ES-I3 (cell line): ENCODE measurements at regions not wholly inside any gene's neighbourhood (a gene's known extent, or its start where the extent isn't known, plus 50 kb on each side); places are given as distances from the start of the nearest gene placed in this dataset.

Experiments
- H3K36me3 ChIP-seq: 2 replicates; pipeline ENCODE4 v1.6.1; 2013; ENCODE audit warnings: mild to moderate bottlenecking, low read length, control low read depth, moderate library complexity; ENCODE audit not compliant: insufficient read depth
- H3K4me1 ChIP-seq: 2 replicates; pipeline ENCODE4 v1.6.1; 2013; ENCODE audit warnings: mild to moderate bottlenecking, control low read depth, low read length; ENCODE audit not compliant: insufficient read depth
- H3K9ac ChIP-seq: 2 replicates; pipeline ENCODE4 v1.6.1; 2013; ENCODE audit warnings: low read depth, mild to moderate bottlenecking, low read length, moderate library complexity
- H3K9me3 ChIP-seq: 2 replicates; pipeline ENCODE4 v1.6.1; 2013; ENCODE audit warnings: mild to moderate bottlenecking, low read length, moderate library complexity; ENCODE audit not compliant: control insufficient read depth, insufficient read depth

DNA sequence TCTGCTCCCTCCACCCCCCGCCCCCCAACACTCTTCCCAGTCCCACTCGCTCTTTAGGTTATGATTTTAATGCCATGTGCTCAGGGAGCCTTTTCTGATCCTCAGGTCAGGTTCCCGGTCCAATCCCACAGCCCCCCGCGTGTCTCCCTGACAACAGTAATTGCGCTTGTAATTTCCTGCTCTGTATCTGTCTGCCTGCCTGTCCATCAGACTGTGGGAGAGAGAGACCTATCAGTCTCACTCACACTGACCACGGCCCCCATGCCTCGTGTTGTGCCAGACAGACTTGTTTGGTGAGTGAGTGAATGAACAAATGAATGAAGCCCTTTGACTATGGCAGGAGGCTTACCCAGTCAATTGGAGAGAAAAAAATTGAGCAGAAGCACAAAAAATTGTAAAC lies 50.8 kb upstream of the ECE1 start:
- peaks cover 13% of the 10 kb centered on the region; the same call in 1 of the 2 replicates for H3K4me1 ChIP-seq
- no peaks in the 10 kb centered on the region for H3K36me3 ChIP-seq
- H3K9me3 ChIP-seq: no peaks in the 10 kb centered on the region
- H3K9ac ChIP-seq: no peak overlapping the region

DNA sequence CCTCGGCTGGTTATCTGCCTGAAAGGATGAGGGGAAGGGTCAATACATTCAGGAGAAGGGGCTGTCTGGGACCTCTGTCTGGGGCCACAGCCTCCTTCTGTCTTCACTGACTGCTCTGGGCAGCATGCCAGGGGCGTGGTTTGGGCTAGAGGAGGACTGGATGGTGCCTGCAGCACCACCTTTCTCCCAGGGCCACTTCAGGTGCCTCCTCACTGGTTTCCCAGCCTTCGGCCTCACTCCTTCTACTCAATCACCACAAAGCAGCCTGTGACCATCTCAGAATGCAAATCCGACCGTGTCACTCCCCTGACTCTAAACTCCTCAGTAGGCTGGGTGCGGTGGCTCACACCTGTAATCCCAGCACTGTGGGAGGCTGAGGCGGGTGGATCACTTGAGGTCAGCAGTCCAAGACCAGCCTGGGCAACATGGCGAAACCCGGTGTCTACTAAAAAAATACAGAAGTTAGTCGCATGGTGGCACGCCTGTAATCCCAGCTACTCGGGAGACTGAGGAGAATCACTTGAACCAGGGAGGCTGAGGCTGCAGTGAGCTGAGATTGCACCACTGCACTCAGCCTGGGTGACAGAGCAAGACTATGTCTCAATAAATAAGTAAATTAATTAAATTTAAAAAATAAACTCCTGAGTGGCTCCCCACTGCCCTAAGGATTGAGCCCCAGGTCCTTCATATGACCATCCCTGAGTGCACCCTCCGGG lies 50.1 kb upstream of the ECE1 start:
- no peaks in the 10 kb centered on the region for H3K9me3 ChIP-seq
- no peak overlapping the region for H3K9ac ChIP-seq
- H3K4me1 ChIP-seq: peaks cover 13% of the 10 kb centered on the region; the same call in 1 of the 2 replicates
- H3K36me3 ChIP-seq: no peaks in the 10 kb centered on the region
